Testis (tissue), 2 donors: ENCODE measurements at regions not wholly inside any gene's neighbourhood (a gene's known extent, or its start where the extent isn't known, plus 50 kb on each side); places are given as distances from the start of the nearest gene placed in this dataset.

Experiments
- DNase-seq: peaks from one replicate; pipeline ENCODE4 v3.0.0-alpha.2; 2019
- H3K27ac ChIP-seq, 2 donors: fragments of 200-600 bp; sonication (generic); one replicate each; pipeline ENCODE4 v1.5.1; 2019
- H3K27me3 ChIP-seq: fragments of 200-600 bp; sonication (generic); one replicate; pipeline ENCODE4 v1.5.1; 2019
- H3K36me3 ChIP-seq: fragments of 200-600 bp; sonication (generic); one replicate; pipeline ENCODE4 v1.5.1; 2017; ENCODE audit warnings: low read depth; ENCODE audit errors: missing control alignments
- H3K4me1 ChIP-seq: fragments of 200-600 bp; sonication (generic); one replicate; pipeline ENCODE4 v1.5.1; 2019
- H3K4me3 ChIP-seq, 2 donors: fragments of 200-600 bp; sonication (generic); one replicate each; pipeline ENCODE4 v1.5.1; 2017 to 2019
- H3K9me3 ChIP-seq: fragments of 200-600 bp; sonication (generic); one replicate; pipeline ENCODE4 v1.5.1; 2017
- POLR2A ChIP-seq: fragments of 450-650 bp; IDR thresholded peaks from one replicate; pipeline ENCODE4 v1.6.1; 2017; ENCODE audit warnings: antibody characterized with exemption, mild to moderate bottlenecking, moderate library complexity
- WGBS, 2 donors: methylation state at CpG; one replicate each; pipeline ENCODE4 v1.1.5; 2018; 5-methylcytosine and 5-hydroxymethylcytosine counted together
- intact Hi-C: fragments of 100-400 bp; cut with DNase I; formaldehyde crosslinking; loops from one replicate; pipeline ENCODE4 v1.15.1; 2023; ENCODE audit warnings: low total_unique reads
- TF ChIP-seq, protein P1 (sequence below), 3 experiments: fragments of 450-650 bp in 2 of 3; fragments of 200-600 bp in 1 of 3; sonication (generic) in 1 of 3; IDR thresholded peaks; one replicate each; pipeline ENCODE4 v1.5.1; 2016 to 2019; ENCODE audit warnings: antibody characterized with exemption in 3 of 3, mild to moderate bottlenecking in 2 of 3, moderate library complexity in 1 of 3

DNA sequence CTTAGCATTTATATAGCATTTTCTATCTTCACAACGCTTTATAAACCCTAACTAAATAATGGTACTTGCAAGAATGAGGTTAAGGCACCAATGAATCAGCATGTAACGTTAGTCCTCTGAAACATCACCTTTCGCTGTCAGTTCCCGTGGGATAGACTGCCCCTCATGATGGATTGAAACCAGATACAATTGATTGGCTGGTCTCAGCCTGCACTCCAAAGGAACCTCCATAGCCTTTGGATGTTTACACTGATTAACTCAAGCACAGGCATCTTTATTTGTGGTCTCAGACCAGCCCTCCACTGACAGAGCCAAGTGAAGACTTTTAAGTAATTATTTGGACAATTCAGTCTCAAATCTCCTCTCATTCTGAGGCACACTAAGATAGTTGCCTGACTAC is 1339.4 kb upstream of the WWC1 start:
- no peak for DNase-seq
- intact Hi-C loops, result no loop called here
- Histone ChIP-seq H3K4me1 (no peaks in the 10 kb centered on the region), H3K4me3 (no peak overlapping the region), H3K27ac (no peak overlapping the region), H3K9me3 (no peaks in the 10 kb centered on the region), H3K27me3 (no peaks in the 10 kb centered on the region), H3K36me3 (no peaks in the 10 kb centered on the region)
- no peak for TF ChIP-seq POLR2A
- TF ChIP-seq, protein P1, sequence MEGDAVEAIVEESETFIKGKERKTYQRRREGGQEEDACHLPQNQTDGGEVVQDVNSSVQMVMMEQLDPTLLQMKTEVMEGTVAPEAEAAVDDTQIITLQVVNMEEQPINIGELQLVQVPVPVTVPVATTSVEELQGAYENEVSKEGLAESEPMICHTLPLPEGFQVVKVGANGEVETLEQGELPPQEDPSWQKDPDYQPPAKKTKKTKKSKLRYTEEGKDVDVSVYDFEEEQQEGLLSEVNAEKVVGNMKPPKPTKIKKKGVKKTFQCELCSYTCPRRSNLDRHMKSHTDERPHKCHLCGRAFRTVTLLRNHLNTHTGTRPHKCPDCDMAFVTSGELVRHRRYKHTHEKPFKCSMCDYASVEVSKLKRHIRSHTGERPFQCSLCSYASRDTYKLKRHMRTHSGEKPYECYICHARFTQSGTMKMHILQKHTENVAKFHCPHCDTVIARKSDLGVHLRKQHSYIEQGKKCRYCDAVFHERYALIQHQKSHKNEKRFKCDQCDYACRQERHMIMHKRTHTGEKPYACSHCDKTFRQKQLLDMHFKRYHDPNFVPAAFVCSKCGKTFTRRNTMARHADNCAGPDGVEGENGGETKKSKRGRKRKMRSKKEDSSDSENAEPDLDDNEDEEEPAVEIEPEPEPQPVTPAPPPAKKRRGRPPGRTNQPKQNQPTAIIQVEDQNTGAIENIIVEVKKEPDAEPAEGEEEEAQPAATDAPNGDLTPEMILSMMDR (IDR thresholded peaks at IDR 0.05), result no peak
- WGBS, 2 donors, result 74 to 82% methylated on average over 4 of the region's 4 CpGs

DNA sequence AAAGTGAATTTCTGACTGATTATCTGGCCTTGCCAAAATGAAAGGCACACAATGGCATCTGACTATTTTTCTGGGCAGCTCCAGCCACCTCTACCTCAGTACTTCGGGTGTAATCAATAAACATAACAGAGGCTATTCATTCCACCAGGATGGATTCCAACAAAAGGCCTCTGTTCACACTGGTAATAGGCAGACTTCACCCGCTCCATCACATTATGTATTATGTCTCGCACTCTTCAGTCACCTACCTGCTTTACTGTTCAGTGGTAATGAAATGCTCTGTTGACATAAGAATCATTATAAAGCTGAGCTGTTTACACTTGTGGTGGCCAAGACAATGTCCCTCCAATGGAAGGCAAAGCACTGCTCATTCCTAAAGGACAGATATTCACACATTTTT is 1333.7 kb upstream of the WWC1 start:
- DNase-seq, result no peak
- no peak overlapping the region for H3K27ac ChIP-seq
- intact Hi-C loops, result no loop called here
- WGBS, 2 donors, result 81 to 92% methylated on average over 3 of the region's 3 CpGs
- TF ChIP-seq, protein P1 (IDR thresholded peaks at IDR 0.05), result no peak
- no peak for TF ChIP-seq POLR2A
- H3K9me3 ChIP-seq, result no peaks in the 10 kb centered on the region
- no peak overlapping the region for H3K4me3 ChIP-seq
- H3K27me3 ChIP-seq, result no peaks in the 10 kb centered on the region
- no peaks in the 10 kb centered on the region for H3K36me3 ChIP-seq
- no peaks in the 10 kb centered on the region for H3K4me1 ChIP-seq

DNA sequence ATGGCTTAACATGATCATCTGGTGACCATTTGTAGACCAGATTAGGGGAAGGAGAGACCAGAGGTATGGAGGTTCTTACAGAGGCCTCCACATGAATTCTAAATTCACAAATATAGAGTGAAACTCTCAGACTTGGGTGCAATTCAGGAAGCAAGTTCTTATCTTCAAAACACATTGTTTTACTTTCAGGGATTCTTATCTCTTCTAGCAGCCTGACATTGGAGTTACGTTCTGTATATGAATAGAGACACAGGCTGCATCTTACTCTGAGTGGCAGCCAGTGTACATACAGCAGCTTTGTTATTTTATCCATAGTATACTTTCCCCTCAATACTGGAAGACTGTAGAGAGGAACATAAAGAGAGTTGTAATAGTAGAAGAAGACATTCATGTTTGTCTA is 1331.7 kb upstream of the WWC1 start:
- Histone ChIP-seq H3K27ac (no peak overlapping the region), H3K36me3 (no peaks in the 10 kb centered on the region), H3K4me1 (no peaks in the 10 kb centered on the region), H3K4me3 (no peak overlapping the region), H3K9me3 (no peaks in the 10 kb centered on the region), H3K27me3 (no peaks in the 10 kb centered on the region)
- intact Hi-C loops, result no loop called here
- WGBS, 2 donors, result 44 to 61% methylated on average over 1 of the region's 1 CpG
- TF ChIP-seq, protein P1 (IDR thresholded peaks at IDR 0.05), result no peak
- no peak for TF ChIP-seq POLR2A
- DNase-seq, result no peak

DNA sequence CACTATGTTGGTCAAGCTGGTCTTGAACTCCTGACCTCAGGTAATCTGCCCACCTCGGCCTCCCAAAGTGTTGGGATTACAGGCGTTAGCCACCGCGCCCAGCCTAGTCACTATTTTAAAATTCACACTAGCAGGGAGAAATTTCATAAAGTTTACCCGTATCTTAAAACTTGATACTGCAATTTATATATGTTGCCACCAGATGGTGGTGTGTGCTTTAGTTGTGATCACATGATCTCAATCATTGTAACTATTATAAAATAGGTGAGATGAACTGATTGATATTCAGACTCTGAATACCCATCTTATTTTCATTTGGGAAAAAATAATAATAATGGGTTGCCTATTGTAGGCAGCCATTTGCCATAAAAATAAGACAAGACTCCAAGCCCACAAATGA is 1330.4 kb upstream of the WWC1 start:
- DNase-seq, result no peak
- intact Hi-C loops, result no loop called here
- TF ChIP-seq, protein P1 (IDR thresholded peaks at IDR 0.05), result no peak
- TF ChIP-seq POLR2A, result no peak
- H3K27ac ChIP-seq, result no peak overlapping the region
- no peaks in the 10 kb centered on the region for H3K9me3 ChIP-seq
- no peak overlapping the region for H3K4me3 ChIP-seq
- no peaks in the 10 kb centered on the region for H3K36me3 ChIP-seq
- H3K27me3 ChIP-seq, result no peaks in the 10 kb centered on the region
- 86 to 93% methylated on average over 5 of the region's 5 CpGs for WGBS, 2 donors
- no peaks in the 10 kb centered on the region for H3K4me1 ChIP-seq

DNA sequence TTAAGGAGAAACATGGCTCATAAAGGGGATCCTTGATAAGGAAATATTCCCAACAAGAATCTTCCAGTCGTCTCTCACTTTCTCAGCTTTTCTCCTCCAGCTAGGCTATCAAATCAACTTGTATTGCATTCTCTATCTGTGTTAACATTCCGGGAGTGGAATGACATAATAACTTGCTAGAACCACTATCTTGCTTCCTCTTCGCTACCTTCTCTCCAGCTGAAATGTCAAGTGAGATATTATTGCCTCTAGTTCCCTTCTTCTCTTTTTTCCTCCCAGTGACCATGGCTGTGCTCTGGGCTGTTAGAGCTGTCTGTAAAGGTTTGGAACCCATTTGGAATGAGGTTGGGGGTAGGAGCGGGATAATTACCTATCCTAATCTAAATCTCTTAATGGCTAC is 1329.5 kb upstream of the WWC1 start:
- intact Hi-C loops, result no loop called here
- Histone ChIP-seq H3K36me3 (no peaks in the 10 kb centered on the region), H3K9me3 (no peaks in the 10 kb centered on the region), H3K27ac (no peak overlapping the region), H3K27me3 (no peaks in the 10 kb centered on the region), H3K4me1 (no peaks in the 10 kb centered on the region), H3K4me3 (no peak overlapping the region)
- no peak for DNase-seq
- TF ChIP-seq, protein P1 (IDR thresholded peaks at IDR 0.05), result no peak
- TF ChIP-seq POLR2A, result no peak
- 65 to 77% methylated on average over 4 of the region's 4 CpGs for WGBS, 2 donors
